ENCODE measurements at regions not wholly inside any gene's neighbourhood (a gene's known extent, or its start where the extent isn't known, plus 50 kb on each side); places are given as distances from the start of the nearest gene placed in this dataset.
"Not testable (repeated sequence)": the region's sequence is repeated elsewhere in the genome, so short reads cannot be mapped to it uniquely, and the experiment has no call there.

DNA sequence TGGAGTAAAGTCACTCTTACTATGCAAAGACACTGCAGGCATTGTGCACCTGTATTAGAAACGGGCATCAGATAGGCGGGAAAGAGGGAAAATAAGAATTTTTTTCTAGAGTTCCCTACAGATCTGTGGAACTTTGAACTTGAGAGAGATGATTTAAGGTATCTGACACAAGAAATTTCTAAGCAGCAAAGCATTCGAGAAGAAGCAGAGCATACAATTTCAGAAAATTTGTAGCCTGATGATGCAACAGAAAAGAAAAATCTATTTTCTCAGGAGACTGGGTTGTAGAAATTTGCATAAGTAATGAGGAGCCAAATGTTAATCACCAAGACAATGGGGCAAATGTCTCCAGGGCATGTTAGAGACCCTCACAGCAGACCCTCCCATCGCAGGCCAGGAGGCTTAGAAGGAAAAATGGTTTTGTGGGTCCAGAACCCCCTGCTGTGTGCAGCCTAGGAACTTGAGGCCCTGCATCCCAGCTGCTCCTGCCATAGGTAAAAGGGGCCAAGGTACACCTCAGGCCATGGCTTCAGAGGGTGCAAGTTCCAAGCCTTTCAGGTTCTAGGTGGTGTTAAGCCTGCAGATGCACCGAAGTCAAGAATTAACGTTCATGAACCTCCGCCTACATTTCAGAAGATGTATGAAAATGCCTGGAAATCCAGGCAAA lies 163.5 kb upstream of the GTF2H2 start:
- intact Hi-C loops (cut with DNase I); ATAC-seq: not testable (repeated sequence)
- peak; percentile 23 for DNase-seq (ENCODE audit: missing footprints)
